Smooth muscle cell (in vitro differentiated cells): ENCODE measurements at regions not wholly inside any gene's neighbourhood (a gene's known extent, or its start where the extent isn't known, plus 50 kb on each side); places are given as distances from the start of the nearest gene placed in this dataset.

Experiments
- DNase-seq: peaks from one replicate; lab custom pipeline; 2025; ENCODE audit not compliant: unreplicated experiment; lab: John Stamatoyannopoulos, UW
- H2AFZ ChIP-seq: fragments of 200-600 bp; sonication (generic); 2 replicates; pipeline ENCODE4 v1.6.0; 2016; ENCODE audit warnings: antibody characterized with exemption, low read depth, mild to moderate bottlenecking
- H3F3A ChIP-seq: fragments of 200-600 bp; sonication (generic); 2 replicates; pipeline ENCODE4 v1.6.0; 2017; ENCODE audit warnings: antibody characterized with exemption, low read depth
- H3K27ac ChIP-seq: fragments of 200-600 bp; sonication (generic); 2 replicates; pipeline ENCODE4 v1.5.1; 2016; ENCODE audit warnings: low read depth, mild to moderate bottlenecking
- H3K27me3 ChIP-seq: fragments of 200-600 bp; sonication (generic); 2 replicates; pipeline ENCODE4 v1.6.1; 2016; ENCODE audit warnings: low read depth, mild to moderate bottlenecking
- H3K36me3 ChIP-seq: fragments of 200-600 bp; sonication (generic); 2 replicates; pipeline ENCODE4 v1.5.1; 2016; ENCODE audit warnings: low read depth
- H3K4me1 ChIP-seq: fragments of 200-600 bp; sonication (generic); 2 replicates; pipeline ENCODE4 v1.5.1; 2016; ENCODE audit warnings: low read depth
- H3K4me2 ChIP-seq: fragments of 200-600 bp; sonication (generic); 2 replicates; pipeline ENCODE4 v1.6.0; 2016; ENCODE audit warnings: mild to moderate bottlenecking
- H3K4me3 ChIP-seq: fragments of 200-600 bp; sonication (generic); 2 replicates; pipeline ENCODE4 v1.5.1; 2016; ENCODE audit warnings: mild to moderate bottlenecking
- H3K79me2 ChIP-seq: fragments of 200-600 bp; sonication (generic); 2 replicates; pipeline ENCODE4 v1.6.0; 2016; ENCODE audit warnings: low read depth, mild to moderate bottlenecking
- H3K9ac ChIP-seq: fragments of 200-600 bp; sonication (generic); 2 replicates; pipeline ENCODE4 v1.6.0; 2016; ENCODE audit warnings: low read depth
- H3K9me3 ChIP-seq: fragments of 200-600 bp; sonication (generic); replicated peaks from 2 replicates; pipeline ENCODE4 v1.5.1; 2016; ENCODE audit warnings: low read depth
- H4K20me1 ChIP-seq: fragments of 200-600 bp; sonication (generic); 2 replicates; pipeline ENCODE4 v1.6.0; 2016; ENCODE audit warnings: low read depth
- WGBS: methylation state at CpG from one replicate; pipeline ENCODE4 v1.1.7; 2016; ENCODE audit warnings: low lambda C conversion rate; 5-methylcytosine and 5-hydroxymethylcytosine counted together
- TF ChIP-seq, protein P1 (sequence below): fragments of 200-600 bp; sonication (generic); IDR thresholded peaks from 2 replicates; pipeline ENCODE4 v1.5.1; 2017; ENCODE audit warnings: borderline replicate concordance, mild to moderate bottlenecking, antibody characterized with exemption; ENCODE audit not compliant: insufficient read depth, poor library complexity, severe bottlenecking

DNA sequence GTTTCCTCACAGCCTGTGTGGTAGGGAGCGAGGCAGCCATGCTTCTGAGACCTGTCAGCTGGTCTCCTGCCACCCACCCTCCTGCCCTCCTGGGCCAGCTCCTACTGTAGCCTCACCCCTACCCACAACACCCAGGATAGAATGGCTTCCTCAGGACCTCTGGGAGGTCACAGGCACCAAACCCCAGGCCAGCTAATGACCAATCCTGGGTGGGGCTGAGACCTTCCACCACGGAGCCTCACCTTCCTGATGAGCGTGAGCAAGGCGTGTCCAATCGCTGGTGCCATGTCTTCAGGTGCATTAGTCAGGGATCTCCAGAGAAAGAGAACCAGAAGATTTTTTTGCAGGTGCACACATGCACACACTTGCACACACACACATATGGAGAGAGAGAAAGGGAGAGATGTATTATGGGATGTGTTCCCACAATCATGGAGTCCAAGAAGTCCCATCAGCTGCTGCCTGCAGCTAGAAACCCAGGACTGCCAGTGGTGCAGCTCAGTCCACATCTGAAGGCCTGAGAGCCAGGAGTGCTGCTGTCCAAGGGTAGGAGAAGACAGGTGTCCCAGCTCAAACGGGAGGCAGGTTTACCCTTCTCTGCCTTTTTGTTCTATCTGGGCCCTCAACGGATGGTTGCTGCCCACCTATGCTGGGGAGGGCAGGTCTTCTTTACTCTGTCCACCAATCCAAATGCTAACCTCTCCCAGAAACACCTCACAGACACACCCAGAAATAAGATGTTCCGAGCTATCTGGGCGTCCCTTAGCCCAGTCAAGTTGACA, 70.4 kb upstream of the HDAC4 start:
- TF ChIP-seq, protein P1, sequence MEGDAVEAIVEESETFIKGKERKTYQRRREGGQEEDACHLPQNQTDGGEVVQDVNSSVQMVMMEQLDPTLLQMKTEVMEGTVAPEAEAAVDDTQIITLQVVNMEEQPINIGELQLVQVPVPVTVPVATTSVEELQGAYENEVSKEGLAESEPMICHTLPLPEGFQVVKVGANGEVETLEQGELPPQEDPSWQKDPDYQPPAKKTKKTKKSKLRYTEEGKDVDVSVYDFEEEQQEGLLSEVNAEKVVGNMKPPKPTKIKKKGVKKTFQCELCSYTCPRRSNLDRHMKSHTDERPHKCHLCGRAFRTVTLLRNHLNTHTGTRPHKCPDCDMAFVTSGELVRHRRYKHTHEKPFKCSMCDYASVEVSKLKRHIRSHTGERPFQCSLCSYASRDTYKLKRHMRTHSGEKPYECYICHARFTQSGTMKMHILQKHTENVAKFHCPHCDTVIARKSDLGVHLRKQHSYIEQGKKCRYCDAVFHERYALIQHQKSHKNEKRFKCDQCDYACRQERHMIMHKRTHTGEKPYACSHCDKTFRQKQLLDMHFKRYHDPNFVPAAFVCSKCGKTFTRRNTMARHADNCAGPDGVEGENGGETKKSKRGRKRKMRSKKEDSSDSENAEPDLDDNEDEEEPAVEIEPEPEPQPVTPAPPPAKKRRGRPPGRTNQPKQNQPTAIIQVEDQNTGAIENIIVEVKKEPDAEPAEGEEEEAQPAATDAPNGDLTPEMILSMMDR: no peak
- Histone ChIP-seq H3F3A (no peaks in the 10 kb centered on the region), H3K36me3 (no peaks in the 10 kb centered on the region), H4K20me1 (no peaks in the 10 kb centered on the region), H3K27me3 (peaks cover 4% of the 10 kb centered on the region), H3K9me3 (no peaks in the 10 kb centered on the region), H3K9ac (no peak overlapping the region), H3K79me2 (no peaks in the 10 kb centered on the region), H3K4me3 (no peak overlapping the region), H3K4me2 (no peak overlapping the region), H3K4me1 (no peaks in the 10 kb centered on the region), H3K27ac (no peak overlapping the region), H2AFZ (no peak overlapping the region)
- 86% methylated on average over 9 of the region's 9 CpGs for WGBS
- no peak for DNase-seq

DNA sequence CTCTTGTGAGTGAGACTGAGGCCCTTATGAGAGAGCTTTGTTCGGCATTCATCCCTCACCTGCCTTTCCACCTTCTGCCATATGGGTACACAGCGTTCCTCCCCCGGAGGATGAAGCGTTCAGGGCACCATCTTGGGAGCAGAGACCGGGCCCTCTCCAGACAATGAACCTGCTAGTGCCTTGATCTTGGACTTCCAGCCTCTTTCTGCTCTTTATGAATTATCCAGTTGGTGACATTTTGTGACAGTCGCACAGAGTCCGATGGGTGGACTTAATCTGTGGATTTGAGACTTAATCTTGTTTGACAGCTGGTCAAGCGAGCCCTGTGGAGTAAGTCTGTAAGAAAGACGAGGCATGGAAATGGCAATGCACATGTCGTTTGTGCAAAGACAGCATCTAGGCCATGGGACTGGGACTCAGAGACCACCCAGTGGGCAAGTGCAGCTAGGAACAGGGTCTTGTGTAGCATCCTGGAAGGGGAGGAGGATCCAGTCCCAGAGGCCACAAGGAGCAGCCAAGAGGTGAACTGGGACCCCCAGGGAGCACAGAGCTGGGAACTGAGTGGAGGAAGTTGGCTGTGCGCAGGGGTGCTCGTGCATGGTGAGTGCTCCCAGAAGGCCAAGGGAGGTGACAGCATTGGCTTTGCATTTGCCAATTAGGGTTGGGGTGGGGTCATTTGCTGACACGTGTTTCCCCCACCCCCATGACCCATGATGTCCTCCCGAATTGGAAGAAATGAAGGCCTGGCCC, 69.5 kb upstream of the HDAC4 start:
- WGBS: 89% methylated on average over 14 of the region's 14 CpGs
- H3K27ac ChIP-seq: no peak overlapping the region
- no peak for DNase-seq
- no peak overlapping the region for H3K4me3 ChIP-seq
- H3K4me1 ChIP-seq: no peaks in the 10 kb centered on the region
- no peak overlapping the region for H3K4me2 ChIP-seq
- H4K20me1 ChIP-seq: no peaks in the 10 kb centered on the region
- H3K27me3 ChIP-seq: peaks cover 4% of the 10 kb centered on the region
- no peaks in the 10 kb centered on the region for H3K79me2 ChIP-seq
- no peak overlapping the region for H2AFZ ChIP-seq
- TF ChIP-seq, protein P1: no peak
- H3K36me3 ChIP-seq: no peaks in the 10 kb centered on the region
- H3K9me3 ChIP-seq: no peaks in the 10 kb centered on the region
- H3F3A ChIP-seq: no peaks in the 10 kb centered on the region
- no peak overlapping the region for H3K9ac ChIP-seq

DNA sequence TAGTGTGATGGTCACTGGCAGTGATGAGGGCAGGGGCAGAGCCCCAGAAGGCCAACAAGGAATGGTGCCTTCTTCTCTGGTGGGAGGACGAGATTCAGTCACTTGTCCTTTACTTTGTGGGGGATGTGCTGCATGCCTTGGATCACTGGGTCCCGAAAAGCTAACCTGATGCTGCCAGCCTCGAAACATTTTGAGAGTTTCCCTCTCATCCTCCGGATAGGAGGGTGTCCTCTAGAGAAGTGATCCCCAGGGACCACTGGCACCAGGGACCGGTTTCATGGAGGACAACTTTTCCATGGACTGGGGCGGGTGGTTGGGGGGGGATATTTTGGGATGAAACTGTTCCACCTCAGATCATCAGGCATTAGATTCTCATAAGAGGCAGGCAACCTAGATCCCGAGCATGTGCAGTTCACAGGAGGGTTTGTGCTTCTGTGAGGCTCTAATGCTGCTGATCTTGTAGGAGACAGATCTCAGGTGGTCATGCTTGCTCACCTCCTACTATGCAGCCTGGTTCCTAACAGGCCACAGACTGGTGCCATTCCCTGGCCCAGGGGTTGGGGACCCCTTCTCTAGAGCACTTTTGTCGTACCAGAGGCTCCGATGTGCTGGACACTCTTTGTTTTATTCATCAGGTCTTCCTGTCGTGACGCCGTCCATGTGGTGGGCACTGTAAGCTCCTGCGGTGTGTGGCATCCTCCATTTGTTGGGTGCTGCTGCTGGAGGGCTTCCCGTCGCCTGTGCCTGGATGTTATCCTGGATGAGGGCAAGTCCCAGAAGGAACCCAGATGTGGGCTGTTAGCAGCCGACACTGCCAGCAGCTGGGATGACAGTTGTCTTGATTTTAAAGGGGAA, 68.5 kb upstream of the HDAC4 start:
- H3K27me3 ChIP-seq: peaks cover 4% of the 10 kb centered on the region
- WGBS: 92% methylated on average over 16 of the region's 16 CpGs
- H3K27ac ChIP-seq: no peak overlapping the region
- H2AFZ ChIP-seq: no peak overlapping the region
- no peaks in the 10 kb centered on the region for H3K36me3 ChIP-seq
- H3K4me3 ChIP-seq: no peak overlapping the region
- H3F3A ChIP-seq: no peaks in the 10 kb centered on the region
- H3K4me2 ChIP-seq: no peak overlapping the region
- H3K4me1 ChIP-seq: no peaks in the 10 kb centered on the region
- no peak for DNase-seq
- no peaks in the 10 kb centered on the region for H3K9me3 ChIP-seq
- H4K20me1 ChIP-seq: no peaks in the 10 kb centered on the region
- H3K79me2 ChIP-seq: no peaks in the 10 kb centered on the region
- TF ChIP-seq, protein P1: no peak
- H3K9ac ChIP-seq: no peak overlapping the region
